ENCODE measurements at regions not wholly inside any gene's neighbourhood (a gene's known extent, or its start where the extent isn't known, plus 50 kb on each side); places are given as distances from the start of the nearest gene placed in this dataset.

- TF ChIP-seq, protein P1, sequence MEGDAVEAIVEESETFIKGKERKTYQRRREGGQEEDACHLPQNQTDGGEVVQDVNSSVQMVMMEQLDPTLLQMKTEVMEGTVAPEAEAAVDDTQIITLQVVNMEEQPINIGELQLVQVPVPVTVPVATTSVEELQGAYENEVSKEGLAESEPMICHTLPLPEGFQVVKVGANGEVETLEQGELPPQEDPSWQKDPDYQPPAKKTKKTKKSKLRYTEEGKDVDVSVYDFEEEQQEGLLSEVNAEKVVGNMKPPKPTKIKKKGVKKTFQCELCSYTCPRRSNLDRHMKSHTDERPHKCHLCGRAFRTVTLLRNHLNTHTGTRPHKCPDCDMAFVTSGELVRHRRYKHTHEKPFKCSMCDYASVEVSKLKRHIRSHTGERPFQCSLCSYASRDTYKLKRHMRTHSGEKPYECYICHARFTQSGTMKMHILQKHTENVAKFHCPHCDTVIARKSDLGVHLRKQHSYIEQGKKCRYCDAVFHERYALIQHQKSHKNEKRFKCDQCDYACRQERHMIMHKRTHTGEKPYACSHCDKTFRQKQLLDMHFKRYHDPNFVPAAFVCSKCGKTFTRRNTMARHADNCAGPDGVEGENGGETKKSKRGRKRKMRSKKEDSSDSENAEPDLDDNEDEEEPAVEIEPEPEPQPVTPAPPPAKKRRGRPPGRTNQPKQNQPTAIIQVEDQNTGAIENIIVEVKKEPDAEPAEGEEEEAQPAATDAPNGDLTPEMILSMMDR (IDR thresholded peaks at IDR 0.05): no peak
- TF ChIP-seq POLR2A (IDR thresholded peaks at IDR 0.05): no peak
Observed at GRCh38 chr5:37938076-37938852, 98.4 kb upstream of the GDNF start.

All from adrenal gland (tissue), 5 donors.